ENCODE measurements at regions not wholly inside any gene's neighbourhood (a gene's known extent, or its start where the extent isn't known, plus 50 kb on each side); places are given as distances from the start of the nearest gene placed in this dataset.
A peak's percentile ranks its signal among the peaks of the same experiment; 100 is the strongest.

DNA sequence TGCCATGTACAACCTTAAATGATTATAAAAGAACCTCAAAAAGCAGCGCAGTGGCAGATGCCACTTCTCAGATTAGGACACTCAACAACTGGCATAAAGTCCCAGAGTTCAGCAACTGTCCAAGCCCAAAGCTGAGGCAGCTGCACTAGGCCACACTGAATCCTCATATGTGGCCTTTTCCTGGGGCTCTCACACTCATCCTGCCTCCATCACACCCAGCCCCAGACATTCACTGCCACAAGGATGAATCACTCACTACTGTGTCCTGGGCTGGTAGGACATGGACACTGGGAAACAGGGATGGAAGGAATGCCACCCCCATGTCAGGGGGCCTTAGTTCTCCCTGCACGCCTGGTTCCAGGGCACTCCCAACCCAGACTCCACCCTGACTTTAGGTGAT lies 547.7 kb downstream of the TNS3 start:
- Histone ChIP-seq H3K79me2 (ENCODE audit: control insufficient read depth, insufficient read depth, low read length, poor library complexity) (peaks cover 7% of the 10 kb centered on the region), H3K14ac (ENCODE audit: low read length) (peak overlapping the region; percentile 9), H2BK5ac (ENCODE audit: low read depth, low read length, poor library complexity) (no peak overlapping the region), H3K18ac (ENCODE audit: low read length) (no peak overlapping the region), H2BK120ac (ENCODE audit: insufficient read depth, low read length, poor library complexity) (peak overlapping the region; percentile 30), H4K8ac (ENCODE audit: low read depth, low read length) (no peak overlapping the region), H3K9ac (ENCODE audit: low read length) (no peak overlapping the region), H2AK5ac (ENCODE audit: low read length) (no peak overlapping the region), H3K4me3 (ENCODE audit: low read depth, low read length) (no peak overlapping the region), H3K27ac (ENCODE audit: low read depth, low read length) (no peak overlapping the region), H3K4ac (ENCODE audit: low read depth, low read length) (no peak overlapping the region), H3K4me1 (ENCODE audit: control insufficient read depth in 1 of 2, insufficient read depth in 2 of 2, low read length in 2 of 2) (peaks cover 18% of the 10 kb centered on the region in 2 experiments), H2BK12ac (ENCODE audit: low read length) (peak overlapping the region; percentile 27), H3K79me1 (ENCODE audit: low read length) (peaks cover 18% of the 10 kb centered on the region), H4K12ac (ENCODE audit: low read depth, low read length) (no peak overlapping the region), H3K9me3 (ENCODE audit: insufficient read depth, low read depth, low read length) (no peaks in the 10 kb centered on the region), H4K91ac (ENCODE audit: low read depth, low read length) (peak overlapping the region; percentile 4), H3K27me3 (ENCODE audit: insufficient read depth, low read length) (no peaks in the 10 kb centered on the region), H3K4me2 (ENCODE audit: low read length) (no peak overlapping the region), H3K36me3 (ENCODE audit: control insufficient read depth in 1 of 2, insufficient read depth in 2 of 2, low read length in 2 of 2) (no peaks in the 10 kb centered on the region), H3K23ac (ENCODE audit: low read length) (no peak overlapping the region), H2AFZ (ENCODE audit: insufficient read depth, low read length, poor library complexity) (no peak overlapping the region)
- DNase-seq = no peak
- WGBS (ENCODE audit: extremely low coverage, insufficient coverage, insufficient read length) = no CpG with 5 or more reads among the region's 2 CpGs

GRCh38 chr7:47032536-47032908 lies 549.4 kb downstream of the TNS3 start:
- Histone ChIP-seq H2BK120ac (ENCODE audit: insufficient read depth, low read length, poor library complexity) (no peak overlapping the region), H4K91ac (ENCODE audit: low read depth, low read length) (no peak overlapping the region), H2BK5ac (ENCODE audit: low read depth, low read length, poor library complexity) (no peak overlapping the region), H3K36me3 (ENCODE audit: control insufficient read depth in 1 of 2, insufficient read depth in 2 of 2, low read length in 2 of 2) (no peaks in the 10 kb centered on the region), H3K4me2 (ENCODE audit: low read length) (no peak overlapping the region), H3K79me1 (ENCODE audit: low read length) (peaks cover 6% of the 10 kb centered on the region), H4K8ac (ENCODE audit: low read depth, low read length) (no peak overlapping the region), H3K27ac (ENCODE audit: low read depth, low read length) (no peak overlapping the region), H3K79me2 (ENCODE audit: control insufficient read depth, insufficient read depth, low read length, poor library complexity) (peaks cover 2% of the 10 kb centered on the region), H3K27me3 (ENCODE audit: insufficient read depth, low read length) (no peaks in the 10 kb centered on the region), H2AK5ac (ENCODE audit: low read length) (no peak overlapping the region), H3K4ac (ENCODE audit: low read depth, low read length) (no peak overlapping the region), H3K4me3 (ENCODE audit: low read depth, low read length) (no peak overlapping the region), H3K9me3 (ENCODE audit: insufficient read depth, low read depth, low read length) (no peaks in the 10 kb centered on the region), H2AFZ (ENCODE audit: insufficient read depth, low read length, poor library complexity) (no peak overlapping the region), H3K23ac (ENCODE audit: low read length) (no peak overlapping the region), H3K18ac (ENCODE audit: low read length) (no peak overlapping the region), H2BK12ac (ENCODE audit: low read length) (no peak overlapping the region), H3K4me1 (ENCODE audit: control insufficient read depth in 1 of 2, insufficient read depth in 2 of 2, low read length in 2 of 2) (peaks cover 6 to 9% of the 10 kb centered on the region in 2 experiments), H3K14ac (ENCODE audit: low read length) (no peak overlapping the region), H3K9ac (ENCODE audit: low read length) (no peak overlapping the region), H4K12ac (ENCODE audit: low read depth, low read length) (no peak overlapping the region)
- DNase-seq = no peak
- WGBS (ENCODE audit: extremely low coverage, insufficient coverage, insufficient read length) = no CpG with 5 or more reads among the region's 4 CpGs

DNA sequence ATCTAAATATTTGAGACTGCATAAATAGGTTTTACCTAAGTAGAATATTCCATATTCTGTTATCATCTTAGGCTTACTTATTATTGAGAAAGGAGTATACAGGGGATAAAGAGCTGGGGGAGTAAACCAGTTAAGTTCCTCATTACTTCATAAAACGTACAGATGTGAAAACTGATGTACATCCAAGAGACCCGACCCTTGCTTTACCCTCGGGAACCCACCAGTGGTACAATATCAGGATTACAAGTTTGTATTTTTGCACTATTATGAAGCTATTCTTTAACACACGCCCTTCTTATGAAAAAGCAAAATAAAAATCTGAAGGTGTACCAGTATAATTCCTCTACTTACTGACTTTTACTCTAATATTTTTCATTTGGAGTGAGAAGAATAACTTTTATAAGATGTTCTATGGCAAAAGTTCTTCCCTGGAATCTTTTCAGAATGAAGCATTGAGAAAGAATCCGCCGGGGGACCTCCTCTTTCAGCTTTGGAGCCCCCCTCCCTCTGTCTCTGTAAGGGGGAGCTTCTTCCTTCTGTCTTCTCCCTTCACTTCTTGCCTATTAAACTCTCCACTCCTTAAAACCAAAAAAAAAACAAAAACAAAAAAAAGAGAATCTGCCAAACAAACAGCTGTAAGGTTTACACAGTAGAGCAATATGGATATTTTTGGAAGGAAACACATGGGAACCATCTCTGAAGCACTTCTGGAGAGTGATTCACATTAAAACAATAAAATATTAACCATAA lies 550.0 kb downstream of the TNS3 start:
- H3K23ac ChIP-seq (ENCODE audit: low read length) = no peak overlapping the region
- no peak overlapping the region for H4K91ac ChIP-seq (ENCODE audit: low read depth, low read length)
- no peak overlapping the region for H4K8ac ChIP-seq (ENCODE audit: low read depth, low read length)
- no peak overlapping the region for H3K14ac ChIP-seq (ENCODE audit: low read length)
- peaks cover 5% of the 10 kb centered on the region for H3K79me1 ChIP-seq (ENCODE audit: low read length)
- no CpG with 5 or more reads among the region's 6 CpGs for WGBS (ENCODE audit: extremely low coverage, insufficient coverage, insufficient read length)
- H3K27me3 ChIP-seq (ENCODE audit: insufficient read depth, low read length) = no peaks in the 10 kb centered on the region
- no peak overlapping the region for H3K27ac ChIP-seq (ENCODE audit: low read depth, low read length)
- H3K36me3 ChIP-seq (ENCODE audit: control insufficient read depth in 1 of 2, insufficient read depth in 2 of 2, low read length in 2 of 2) = no peaks in the 10 kb centered on the region
- no peak overlapping the region for H2BK12ac ChIP-seq (ENCODE audit: low read length)
- H3K9me3 ChIP-seq (ENCODE audit: insufficient read depth, low read depth, low read length) = no peaks in the 10 kb centered on the region
- no peak overlapping the region for H3K9ac ChIP-seq (ENCODE audit: low read length)
- H2AFZ ChIP-seq (ENCODE audit: insufficient read depth, low read length, poor library complexity) = no peak overlapping the region
- H2BK120ac ChIP-seq (ENCODE audit: insufficient read depth, low read length, poor library complexity) = no peak overlapping the region
- no peak overlapping the region for H2BK5ac ChIP-seq (ENCODE audit: low read depth, low read length, poor library complexity)
- H3K79me2 ChIP-seq (ENCODE audit: control insufficient read depth, insufficient read depth, low read length, poor library complexity) = peaks cover 2% of the 10 kb centered on the region
- peaks cover 2 to 8% of the 10 kb centered on the region in 2 experiments for H3K4me1 ChIP-seq (ENCODE audit: control insufficient read depth in 1 of 2, insufficient read depth in 2 of 2, low read length in 2 of 2)
- H4K12ac ChIP-seq (ENCODE audit: low read depth, low read length) = no peak overlapping the region
- no peak overlapping the region for H2AK5ac ChIP-seq (ENCODE audit: low read length)
- DNase-seq = no peak
- no peak overlapping the region for H3K4me2 ChIP-seq (ENCODE audit: low read length)
- H3K18ac ChIP-seq (ENCODE audit: low read length) = no peak overlapping the region
- no peak overlapping the region for H3K4me3 ChIP-seq (ENCODE audit: low read depth, low read length)
- H3K4ac ChIP-seq (ENCODE audit: low read depth, low read length) = no peak overlapping the region

DNA sequence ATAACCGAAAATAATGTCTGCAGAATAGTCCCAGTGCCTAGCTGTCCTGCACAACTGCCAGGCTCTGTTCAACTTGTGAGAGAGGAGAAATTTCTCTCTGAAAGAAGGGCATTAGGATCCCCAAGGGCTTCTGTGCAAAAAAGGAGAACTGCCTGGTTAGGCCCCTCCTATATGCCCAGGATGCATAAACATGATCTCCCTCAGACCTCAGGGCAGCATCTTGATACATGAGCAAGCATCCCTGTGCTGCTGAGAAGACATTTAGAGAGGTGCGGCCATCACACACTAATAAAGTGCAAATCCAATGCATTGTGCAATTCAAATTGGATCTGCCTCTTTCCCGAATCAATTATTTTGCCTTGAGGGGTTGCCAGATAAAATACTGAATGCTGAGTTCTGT lies 553.6 kb downstream of the TNS3 start:
- H2BK5ac ChIP-seq (ENCODE audit: low read depth, low read length, poor library complexity) = no peak overlapping the region
- H3K4ac ChIP-seq (ENCODE audit: low read depth, low read length) = no peak overlapping the region
- no peak overlapping the region for H3K27ac ChIP-seq (ENCODE audit: low read depth, low read length)
- H3K9ac ChIP-seq (ENCODE audit: low read length) = no peak overlapping the region
- H3K4me2 ChIP-seq (ENCODE audit: low read length) = no peak overlapping the region
- no peaks in the 10 kb centered on the region for H3K4me1 ChIP-seq (ENCODE audit: control insufficient read depth in 1 of 2, insufficient read depth in 2 of 2, low read length in 2 of 2)
- no peak overlapping the region for H2AFZ ChIP-seq (ENCODE audit: insufficient read depth, low read length, poor library complexity)
- H3K27me3 ChIP-seq (ENCODE audit: insufficient read depth, low read length) = no peaks in the 10 kb centered on the region
- no peak overlapping the region for H3K18ac ChIP-seq (ENCODE audit: low read length)
- no peak overlapping the region for H4K8ac ChIP-seq (ENCODE audit: low read depth, low read length)
- H4K12ac ChIP-seq (ENCODE audit: low read depth, low read length) = no peak overlapping the region
- no peak overlapping the region for H3K23ac ChIP-seq (ENCODE audit: low read length)
- no peak overlapping the region for H3K4me3 ChIP-seq (ENCODE audit: low read depth, low read length)
- no peaks in the 10 kb centered on the region for H3K79me2 ChIP-seq (ENCODE audit: control insufficient read depth, insufficient read depth, low read length, poor library complexity)
- H3K9me3 ChIP-seq (ENCODE audit: insufficient read depth, low read depth, low read length) = no peaks in the 10 kb centered on the region
- WGBS (ENCODE audit: extremely low coverage, insufficient coverage, insufficient read length) = no CpG with 5 or more reads among the region's 3 CpGs
- H3K79me1 ChIP-seq (ENCODE audit: low read length) = no peaks in the 10 kb centered on the region
- no peak overlapping the region for H3K14ac ChIP-seq (ENCODE audit: low read length)
- H3K36me3 ChIP-seq (ENCODE audit: control insufficient read depth in 1 of 2, insufficient read depth in 2 of 2, low read length in 2 of 2) = no peaks in the 10 kb centered on the region
- no peak overlapping the region for H4K91ac ChIP-seq (ENCODE audit: low read depth, low read length)
- H2BK12ac ChIP-seq (ENCODE audit: low read length) = no peak overlapping the region
- no peak overlapping the region for H2AK5ac ChIP-seq (ENCODE audit: low read length)
- DNase-seq = no peak
- no peak overlapping the region for H2BK120ac ChIP-seq (ENCODE audit: insufficient read depth, low read length, poor library complexity)
